Activated CD4-positive, alpha-beta T cell treated with anti-CD3 and anti-CD28 coated beads, Interleukin-2, Interleukin-6, amounts not matched to agents 100 ng/mL and 50 ng/mL, durations not matched to agents 16 hours and 8 hours (primary cell): ENCODE measurements at regions not wholly inside any gene's neighbourhood (a gene's known extent, or its start where the extent isn't known, plus 50 kb on each side); places are given as distances from the start of the nearest gene placed in this dataset.

Experiments used
- DNase-seq: peaks from one replicate; pipeline ENCODE4 v3.0.0-alpha.2; 2020

GRCh38 chr4:153034681-153035080 is 98.6 kb downstream of the FHDC1 start:
- no peak for DNase-seq

DNA sequence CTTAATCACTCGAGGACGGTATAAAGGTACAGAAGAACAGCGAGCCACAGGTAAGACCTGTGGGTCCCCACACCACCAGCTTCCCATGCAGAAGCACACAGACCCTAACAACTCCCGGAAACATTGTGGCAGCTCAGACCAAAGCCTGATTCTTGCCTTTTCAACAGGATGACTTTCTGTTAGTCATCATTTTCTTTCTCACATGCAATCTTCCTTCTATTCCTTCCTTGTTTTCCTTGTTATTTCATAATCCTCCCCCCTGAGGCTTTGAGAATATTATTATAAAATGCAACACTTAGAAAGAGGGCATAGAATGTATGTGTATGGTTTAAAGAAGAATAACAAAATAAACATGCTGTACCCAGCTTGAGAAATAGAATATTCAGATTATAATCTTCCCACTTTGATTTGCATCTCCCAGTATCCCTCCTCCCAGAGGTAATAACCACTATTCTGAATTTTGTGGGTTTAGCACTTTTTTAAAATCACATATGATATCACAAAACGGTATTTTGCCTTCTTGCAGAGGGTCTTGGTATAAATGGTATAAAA is 100.9 kb downstream of the FHDC1 start:
- DNase-seq, result no peak

- no peak for DNase-seq
Measured at GRCh38 chr4:153038623-153039311, 102.6 kb downstream of the FHDC1 start.

GRCh38 chr4:153039542-153040185 is 103.5 kb downstream of the FHDC1 start:
- DNase-seq, result no peak

DNA sequence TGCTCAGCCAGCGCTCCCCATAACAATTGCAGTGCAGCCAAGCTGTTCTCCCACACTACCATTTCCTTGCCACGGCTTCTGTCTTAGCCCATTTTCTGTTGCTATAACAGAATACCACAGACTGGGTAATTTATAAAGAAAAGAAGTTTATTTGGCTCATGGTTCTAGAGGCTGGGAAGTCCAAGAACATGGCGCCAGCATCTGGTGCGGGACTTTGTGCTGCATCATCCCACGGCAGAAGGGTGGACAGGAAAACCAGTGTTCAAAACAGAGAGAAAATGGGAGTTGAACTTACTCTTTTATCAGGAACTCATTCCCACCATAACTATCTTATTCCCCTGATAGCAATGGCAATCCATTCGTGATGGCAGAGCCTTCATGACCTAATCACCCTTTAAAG is 104.6 kb downstream of the FHDC1 start:
- no peak for DNase-seq

DNA sequence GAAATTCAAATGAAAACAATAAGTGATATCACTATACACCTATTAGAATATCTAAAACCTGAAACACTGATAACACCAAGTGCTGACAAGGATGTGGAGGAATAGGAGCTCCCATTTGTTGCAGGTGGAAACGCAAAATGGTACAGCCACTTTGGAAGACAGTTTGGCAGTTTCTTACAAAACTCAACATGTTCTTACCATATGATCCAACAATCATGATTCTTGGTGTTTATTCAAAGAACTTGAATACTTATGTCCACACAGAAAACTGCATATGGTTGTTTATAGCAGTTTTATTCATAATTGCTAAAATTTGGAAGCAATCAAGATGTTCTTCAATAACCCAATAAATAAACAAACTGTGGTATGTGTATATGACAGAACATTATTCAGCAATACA is 107.9 kb downstream of the FHDC1 start:
- no peak for DNase-seq

GRCh38 chr4:153045111-153045982 is 109.2 kb downstream of the FHDC1 start:
- no peak for DNase-seq

GRCh38 chr4:153058671-153059060 is 122.5 kb downstream of the FHDC1 start:
- DNase-seq, result no peak

- DNase-seq, result no peak
Measured at GRCh38 chr4:153060196-153060595, 124.1 kb downstream of the FHDC1 start.

- DNase-seq, result no peak
Measured at GRCh38 chr4:153061971-153062370, 125.8 kb downstream of the FHDC1 start.

GRCh38 chr4:153062652-153063168 is 126.6 kb downstream of the FHDC1 start:
- DNase-seq, result no peak

- no peak for DNase-seq
Measured at GRCh38 chr4:153063490-153063889, 127.4 kb downstream of the FHDC1 start.

DNA sequence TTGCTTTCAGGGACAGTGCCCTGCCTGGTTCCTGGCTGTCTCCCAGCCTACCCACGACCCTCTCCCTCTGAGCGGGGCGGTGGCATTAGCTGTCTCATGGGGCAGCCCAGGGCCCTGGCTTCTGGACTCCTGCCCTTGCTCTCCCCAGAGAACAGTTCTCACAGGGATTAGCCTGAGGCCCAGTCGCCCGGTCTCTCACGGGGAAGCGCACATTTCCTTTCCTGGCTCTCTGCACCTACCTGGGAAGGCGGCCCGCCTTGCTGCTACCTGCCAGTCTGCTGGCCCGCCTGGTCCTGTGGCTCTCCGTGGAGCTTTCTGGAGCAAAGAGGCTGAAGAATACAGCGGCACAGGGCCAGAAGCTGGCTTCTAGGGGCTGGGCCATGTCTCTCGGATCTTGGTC is 128.4 kb downstream of the FHDC1 start:
- no peak for DNase-seq

DNA sequence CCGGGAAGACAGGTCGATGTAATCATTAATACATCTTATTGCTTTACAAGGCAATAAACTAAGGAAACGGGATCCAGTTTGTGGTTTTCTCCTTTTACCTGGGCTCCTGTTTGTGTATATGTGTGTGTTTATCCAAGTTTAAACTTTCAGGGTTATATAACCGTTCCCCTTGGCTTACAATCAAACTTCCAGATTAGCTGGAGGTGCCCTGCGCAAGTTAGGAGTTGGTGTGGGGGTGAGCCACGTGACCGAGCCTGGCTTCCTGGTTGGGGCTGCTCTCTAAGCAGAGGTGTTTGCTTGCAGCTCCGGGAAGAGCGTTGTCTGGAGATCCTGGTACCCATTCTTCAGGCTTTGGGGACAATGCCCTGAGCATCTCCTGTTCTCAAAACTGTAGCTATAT is 129.2 kb downstream of the FHDC1 start:
- DNase-seq, result no peak

DNA sequence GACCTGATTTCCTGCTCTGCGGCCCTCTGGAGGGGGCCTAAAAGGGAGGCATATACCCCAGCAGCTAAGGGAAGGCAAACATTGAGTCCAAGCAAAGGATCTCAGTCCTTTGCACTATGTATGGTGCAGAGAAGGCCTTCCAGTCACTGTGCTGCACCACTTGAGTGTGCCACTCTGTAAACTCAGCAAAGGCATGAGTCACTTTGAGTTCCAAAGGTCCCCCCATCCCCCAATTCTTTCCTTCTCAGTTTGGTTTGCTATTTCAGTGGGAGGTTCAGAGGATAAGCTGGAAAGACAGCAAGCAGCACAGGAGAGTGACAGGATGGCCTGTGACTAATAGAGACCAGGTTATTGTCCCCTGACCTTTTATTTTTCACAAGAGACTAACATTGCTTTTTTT is 131.3 kb downstream of the FHDC1 start:
- DNase-seq, result no peak

GRCh38 chr4:153068751-153069150 is 132.6 kb downstream of the FHDC1 start:
- no peak for DNase-seq

- DNase-seq, result no peak
Measured at GRCh38 chr4:153071958-153072598, 132.2 kb upstream of the TRIM2 start.

DNA sequence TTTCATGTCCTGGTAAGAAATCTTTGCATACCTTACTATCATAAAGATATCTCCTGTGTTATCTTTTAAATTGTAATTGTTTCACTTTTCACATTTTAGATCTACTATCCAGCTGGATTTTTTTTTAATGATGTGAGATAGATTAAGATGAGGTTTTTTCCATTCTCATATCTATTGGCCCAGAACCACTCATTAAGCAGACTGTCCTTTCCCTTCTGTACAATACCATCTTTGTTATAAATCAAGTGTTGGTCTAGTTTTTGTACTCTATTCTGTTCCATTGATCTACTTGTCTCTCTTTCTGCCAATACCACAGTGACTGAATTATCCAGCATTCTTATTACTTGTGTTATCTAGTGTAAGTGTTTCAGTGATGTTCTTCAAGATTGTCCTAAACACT is 131.6 kb upstream of the TRIM2 start:
- no peak for DNase-seq

DNA sequence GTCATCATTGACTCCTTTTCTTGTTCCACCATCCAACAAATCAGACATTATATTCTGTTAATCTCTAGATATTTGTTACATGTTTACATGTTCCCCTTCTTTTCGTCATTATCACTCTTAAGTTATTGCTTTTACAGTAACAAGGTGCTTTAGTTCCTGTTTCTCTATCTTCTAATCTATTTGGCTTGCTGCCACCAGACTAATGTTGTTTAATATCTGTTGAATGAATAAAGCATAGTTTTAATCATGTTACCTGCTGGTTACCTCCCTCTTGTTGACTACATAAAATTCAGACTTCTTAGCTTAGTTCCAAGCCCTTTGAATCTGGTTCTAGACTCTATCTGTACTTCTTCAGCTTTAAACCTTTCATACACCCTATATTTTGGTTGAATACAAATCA is 129.8 kb upstream of the TRIM2 start:
- DNase-seq, result no peak

GRCh38 chr4:153074936-153075630 is 129.2 kb upstream of the TRIM2 start:
- no peak for DNase-seq

DNA sequence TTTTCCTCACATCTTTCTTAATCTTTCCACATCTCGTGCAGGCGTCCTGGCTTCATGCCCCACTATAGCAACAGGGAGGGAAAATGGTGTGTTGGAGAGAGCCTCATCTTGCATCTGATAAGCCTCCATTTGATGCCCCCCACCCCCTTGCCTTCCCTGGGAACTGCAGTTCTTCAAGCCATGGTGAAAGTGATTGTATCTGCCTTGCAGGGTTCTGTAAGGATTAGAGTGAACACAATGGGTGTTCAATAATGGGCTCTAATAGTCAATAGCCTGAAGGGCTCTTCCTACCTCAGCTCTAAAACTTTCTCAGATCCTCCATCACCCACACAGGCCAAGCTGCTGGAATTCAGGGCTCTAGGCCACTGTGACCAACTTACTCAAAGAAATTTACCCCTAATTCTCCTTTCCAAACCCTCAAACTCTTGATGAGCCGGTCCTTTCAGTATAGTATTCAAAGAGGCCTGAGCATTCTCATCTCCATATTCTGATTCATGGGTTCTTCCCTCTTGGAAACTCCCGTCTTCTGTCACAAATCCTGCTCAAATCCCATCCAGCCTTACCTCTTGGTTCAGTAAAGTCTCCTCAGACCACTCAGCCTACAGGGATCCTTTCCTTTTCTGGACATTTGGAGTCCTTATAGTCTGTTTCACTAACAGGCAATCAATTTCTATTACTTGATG is 128.3 kb upstream of the TRIM2 start:
- no peak for DNase-seq

GRCh38 chr4:153076861-153077260 is 127.4 kb upstream of the TRIM2 start:
- DNase-seq, result no peak
